IMR-90 (cell line): ENCODE measurements at regions not wholly inside any gene's neighbourhood (a gene's known extent, or its start where the extent isn't known, plus 50 kb on each side); places are given as distances from the start of the nearest gene placed in this dataset.

ENCODE experiments used
- ATAC-seq: fragments of 200-7000 bp; cut with Tn5 transposase; 2 replicates; pipeline ENCODE4 v1.9.1; 2020; ENCODE audit warnings: low read depth, mild to moderate bottlenecking, moderate library complexity
- BruUV-seq: library from RNA; stranded (reverse); fragments of 400-500 nt; replicated peaks from 2 replicates; lab custom pipeline; 2021; lab: Mats Ljungman, UMichigan
- CTCF ChIA-PET: fragments of 300-600 bp; formaldehyde crosslinking; extraction: SDS; loops from one replicate; lab custom pipeline; 2021; ENCODE audit warnings: antibody characterized with exemption; lab: Yijun Ruan, JAX
- POLR2A ChIA-PET: fragments of 300-600 bp; sonication (Branson Sonifier 250); formaldehyde crosslinking; loops from one replicate; lab custom pipeline; 2022; ENCODE audit warnings: antibody characterized with exemption; ENCODE audit not compliant: unreplicated experiment; lab: Charles Lee
- DNase-seq: peaks from one replicate; pipeline ENCODE4 v3.0.0; 2013
- H2AFZ ChIP-seq: replicated peaks from 2 replicates; pipeline ENCODE3; 2013; ENCODE audit warnings: low read length, mild to moderate bottlenecking; ENCODE audit not compliant: poor library complexity
- H2AK5ac ChIP-seq: 2 replicates; pipeline ENCODE4 v1.6.1; 2013; ENCODE audit warnings: low read depth, low read length, inconsistent platforms
- H2AK9ac ChIP-seq: replicated peaks from 2 replicates; pipeline ENCODE3; 2013; ENCODE audit warnings: mild to moderate bottlenecking, low read depth, low read length, moderate library complexity; ENCODE audit not compliant: poor library complexity
- H2BK120ac ChIP-seq: 2 replicates; pipeline ENCODE4 v1.6.1; 2013; ENCODE audit warnings: low read depth, low read length, inconsistent platforms
- H2BK15ac ChIP-seq: 3 replicates; pipeline ENCODE4 v1.6.1; 2013; ENCODE audit warnings: low read depth, low read length, inconsistent platforms
- H2BK20ac ChIP-seq: 2 replicates; pipeline ENCODE4 v1.6.1; 2013; ENCODE audit warnings: low read depth, mild to moderate bottlenecking, inconsistent platforms, low read length, moderate library complexity
- H2BK5ac ChIP-seq: 2 replicates; pipeline ENCODE4 v1.6.1; 2013; ENCODE audit warnings: mild to moderate bottlenecking, low read depth, low read length, inconsistent platforms; ENCODE audit not compliant: poor library complexity, severe bottlenecking
- H3K14ac ChIP-seq: replicated peaks from 2 replicates; pipeline ENCODE4 v1.6.1; 2013; ENCODE audit warnings: low read depth, low read length, inconsistent platforms
- H3K18ac ChIP-seq: 2 replicates; pipeline ENCODE4 v1.6.1; 2013; ENCODE audit warnings: low read depth, low read length, control low read depth
- H3K23ac ChIP-seq: 2 replicates; pipeline ENCODE4 v1.6.1; 2013; ENCODE audit warnings: low read depth, low read length, inconsistent platforms
- H3K27ac ChIP-seq: 2 replicates; pipeline ENCODE4 v1.5.1; 2013; ENCODE audit warnings: mild to moderate bottlenecking, control low read depth, low read length; ENCODE audit not compliant: insufficient read depth
- H3K27me3 ChIP-seq: 2 replicates; pipeline ENCODE4 v1.6.1; 2013; ENCODE audit warnings: low read length; ENCODE audit not compliant: control insufficient read depth, insufficient read depth
- H3K36me3 ChIP-seq: 2 replicates; pipeline ENCODE4 v1.6.1; 2013; ENCODE audit warnings: low read length, mixed read lengths; ENCODE audit not compliant: control insufficient read depth, insufficient read depth
- H3K4ac ChIP-seq: 2 replicates; pipeline ENCODE4 v1.6.1; 2013; ENCODE audit warnings: low read depth, low read length, inconsistent platforms
- H3K4me1 ChIP-seq: 2 replicates; pipeline ENCODE4 v1.6.1; 2013; ENCODE audit warnings: low read length, mixed read lengths; ENCODE audit not compliant: control insufficient read depth, insufficient read depth
- H3K4me2 ChIP-seq: 2 replicates; pipeline ENCODE4 v1.6.1; 2013; ENCODE audit warnings: low read depth, mild to moderate bottlenecking, control low read depth, low read length, moderate library complexity
- H3K4me3 ChIP-seq: 2 replicates; pipeline ENCODE4 v1.5.1; 2013; ENCODE audit warnings: low read depth, mild to moderate bottlenecking, control low read depth, low read length, moderate library complexity; ENCODE audit not compliant: insufficient read depth
- H3K56ac ChIP-seq: 2 replicates; pipeline ENCODE4 v1.6.1; 2013; ENCODE audit warnings: low read length, inconsistent platforms; ENCODE audit not compliant: insufficient read depth; ENCODE audit errors: extremely low read depth
- H3K79me1 ChIP-seq, 2 experiments: 2 replicates each; pipeline ENCODE4 v1.6.1; 2013; ENCODE audit warnings: low read length in 2 of 2, inconsistent platforms in 1 of 2, low read depth in 1 of 2
- H3K9ac ChIP-seq: 2 replicates; pipeline ENCODE4 v1.6.1; 2013; ENCODE audit warnings: low read depth, low read length, control low read depth
- H3K9me1 ChIP-seq: 2 replicates; pipeline ENCODE4 v1.6.1; 2013; ENCODE audit warnings: low read length, inconsistent platforms; ENCODE audit not compliant: insufficient read depth
- H3K9me3 ChIP-seq: 2 replicates; pipeline ENCODE4 v1.6.1; 2013; ENCODE audit warnings: low read length; ENCODE audit not compliant: control insufficient read depth, insufficient read depth
- H4K20me1 ChIP-seq: 2 replicates; pipeline ENCODE4 v1.6.1; 2013; ENCODE audit warnings: low read length, inconsistent platforms; ENCODE audit not compliant: insufficient read depth
- H4K5ac ChIP-seq: 2 replicates; pipeline ENCODE4 v1.6.1; 2013; ENCODE audit warnings: mild to moderate bottlenecking, low read depth, low read length, control low read depth
- H4K8ac ChIP-seq, 2 experiments: 2 replicates each; pipeline ENCODE4 v1.6.1; 2013; ENCODE audit warnings: low read depth in 2 of 2, low read length in 2 of 2, control low read depth in 1 of 2, inconsistent platforms in 1 of 2
- H4K91ac ChIP-seq: 2 replicates; pipeline ENCODE4 v1.6.1; 2013; ENCODE audit warnings: low read depth, low read length, inconsistent platforms; ENCODE audit not compliant: insufficient read depth
- BHLHE40 ChIP-seq: fragments of 150-350 bp; IDR thresholded peaks from 2 replicates; pipeline ENCODE4 v1.6.1; 2016; ENCODE audit warnings: mild to moderate bottlenecking, low read depth, low read length
- CTCF ChIP-seq: conservative IDR thresholded peaks from 2 replicates; pipeline ENCODE4 v1.5.1; 2012; ENCODE audit warnings: mild to moderate bottlenecking, low read depth, low read length, improper control_type of control experiment
- RFX5 ChIP-seq: IDR thresholded peaks from 2 replicates; pipeline ENCODE4 v1.8.0; 2012; ENCODE audit warnings: low read depth, mild to moderate bottlenecking, low read length, moderate library complexity
- SMC3 ChIP-seq: fragments of 150-350 bp; IDR thresholded peaks from 2 replicates; pipeline ENCODE4 v1.6.1; 2016; ENCODE audit warnings: low read depth, mild to moderate bottlenecking, antibody characterized with exemption, low read length, moderate library complexity
- WGBS, 2 experiments: methylation state at CpG; one replicate each; pipeline versions ENCODE4 v1.1.5 to v1.1.7; 2013; ENCODE audit warnings: missing lambda C conversion rate in 2 of 2; ENCODE audit not compliant: insufficient read length in 1 of 2; ENCODE audit errors: extremely low coverage in 2 of 2; 5-methylcytosine and 5-hydroxymethylcytosine counted together
- dilution Hi-C: fragments of 300-500 bp; cut with HindIII; formaldehyde crosslinking; loops from one replicate; pipeline ENCODE4 v1.14.3; 2018; ENCODE audit warnings: low sequenced_read_pairs; ENCODE audit not compliant: unreplicated experiment
- in situ Hi-C: fragments of 300-500 bp; cut with MboI; formaldehyde crosslinking; loops from 3 replicates; pipeline ENCODE4 v1.14.3; 2019; ENCODE audit warnings: low sequenced_read_pairs, inconsistent platforms, mixed read lengths
- intact Hi-C: fragments of 100-400 bp; cut with micrococcal nuclease; formaldehyde crosslinking; loops from 2 replicates; pipeline ENCODE4 v1.10.0; 2022

- no TSS peak for BruUV-seq
- dilution Hi-C loops (no loop called here), intact Hi-C loops (no loop called here), in situ Hi-C loops (loop anchor here (10.0 kb wide), 1 partner anchor 313 kb away; no protein-coding TSS in a partner anchor)
- H4K20me1 ChIP-seq, result no peaks in the 10 kb centered on the region
- H2AK5ac ChIP-seq, result 0 out of 2 replicates have a peak overlapping the region, but pooled peaks have one; percentile 23
- no peak overlapping the region for H2AFZ ChIP-seq
- no peaks in the 10 kb centered on the region for H3K4me1 ChIP-seq
- H3K14ac ChIP-seq, result no peak overlapping the region
- H3K23ac ChIP-seq, result no peak overlapping the region
- no peak overlapping the region for H3K4me2 ChIP-seq
- H2BK15ac ChIP-seq, result no peak overlapping the region
- no peaks in the 10 kb centered on the region for H3K79me1 ChIP-seq
- ChIA-PET POLR2A (no interaction called here), CTCF (no interaction called here)
- H3K9ac ChIP-seq, result no peak overlapping the region
- WGBS, 2 experiments, result 60% methylated on average over 1 of the region's 2 CpGs; no CpG with 5 or more reads in 1 of the 2 experiments
- no peaks in the 10 kb centered on the region for H3K36me3 ChIP-seq
- TF ChIP-seq CTCF (no peak), RFX5 (no peak), SMC3 (no peak), BHLHE40 (no peak)
- no peak overlapping the region for H2BK20ac ChIP-seq
- H4K5ac ChIP-seq, result no peak overlapping the region
- H3K27ac ChIP-seq, result no peak overlapping the region
- H2BK120ac ChIP-seq, result no peak overlapping the region
- no peak overlapping the region for H3K18ac ChIP-seq
- no peak overlapping the region for H2BK5ac ChIP-seq
- no peak overlapping the region for H4K8ac ChIP-seq
- H3K4me3 ChIP-seq, result no peak overlapping the region
- no peak overlapping the region for H2AK9ac ChIP-seq
- H3K9me3 ChIP-seq, result no peaks in the 10 kb centered on the region
- ATAC-seq (peak; percentile 59), DNase-seq (peak; percentile 50)
- H3K56ac ChIP-seq, result no peak overlapping the region
- no peaks in the 10 kb centered on the region for H3K9me1 ChIP-seq
- H4K91ac ChIP-seq, result no peak overlapping the region
- H3K4ac ChIP-seq, result no peak overlapping the region
- H3K27me3 ChIP-seq, result no peaks in the 10 kb centered on the region
Measured at GRCh38 chr5:53161876-53162275, 52.3 kb upstream of the MOCS2 start.
